ENCODE measurements at regions not wholly inside any gene's neighbourhood (a gene's known extent, or its start where the extent isn't known, plus 50 kb on each side); places are given as distances from the start of the nearest gene placed in this dataset.

DNA sequence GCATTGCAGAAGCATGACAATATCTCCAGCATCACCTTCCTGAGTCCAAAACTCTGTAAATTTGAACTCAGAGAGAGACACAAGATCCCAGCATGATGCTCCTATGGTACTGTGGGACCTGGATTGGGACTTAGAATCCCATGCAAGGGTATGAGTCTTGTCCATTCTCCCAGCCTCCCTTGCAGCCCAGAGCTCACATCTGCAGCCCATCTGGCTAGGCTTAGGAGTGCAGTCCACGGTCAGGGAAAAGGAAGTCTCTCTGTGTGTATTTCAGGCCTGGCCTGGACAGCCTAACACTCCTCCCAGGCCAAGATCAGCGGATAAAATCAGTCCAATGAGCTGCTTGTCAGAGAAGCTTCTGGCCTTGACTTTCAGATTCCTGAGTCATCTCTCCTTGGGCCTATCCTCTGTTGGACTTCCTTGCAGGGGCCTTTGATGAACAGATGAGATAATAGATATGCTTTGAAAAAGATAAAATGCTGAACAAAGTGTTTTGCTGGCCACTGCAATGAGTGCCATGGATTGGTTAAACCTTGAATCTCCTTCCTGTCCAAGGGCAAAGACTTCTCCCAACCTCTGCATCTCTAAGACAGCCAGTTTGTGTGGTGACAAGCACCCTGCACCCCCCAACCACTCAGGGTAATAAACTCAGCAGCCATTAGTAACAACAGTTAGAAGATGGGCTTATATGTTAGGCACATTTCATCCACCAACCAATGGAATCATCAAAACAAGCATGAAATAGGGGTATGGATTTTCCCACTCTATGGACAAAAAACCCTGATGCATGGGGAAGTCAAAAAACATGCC lies 412.8 kb upstream of the TBX3 start:
- DNase-seq = no peak

DNA sequence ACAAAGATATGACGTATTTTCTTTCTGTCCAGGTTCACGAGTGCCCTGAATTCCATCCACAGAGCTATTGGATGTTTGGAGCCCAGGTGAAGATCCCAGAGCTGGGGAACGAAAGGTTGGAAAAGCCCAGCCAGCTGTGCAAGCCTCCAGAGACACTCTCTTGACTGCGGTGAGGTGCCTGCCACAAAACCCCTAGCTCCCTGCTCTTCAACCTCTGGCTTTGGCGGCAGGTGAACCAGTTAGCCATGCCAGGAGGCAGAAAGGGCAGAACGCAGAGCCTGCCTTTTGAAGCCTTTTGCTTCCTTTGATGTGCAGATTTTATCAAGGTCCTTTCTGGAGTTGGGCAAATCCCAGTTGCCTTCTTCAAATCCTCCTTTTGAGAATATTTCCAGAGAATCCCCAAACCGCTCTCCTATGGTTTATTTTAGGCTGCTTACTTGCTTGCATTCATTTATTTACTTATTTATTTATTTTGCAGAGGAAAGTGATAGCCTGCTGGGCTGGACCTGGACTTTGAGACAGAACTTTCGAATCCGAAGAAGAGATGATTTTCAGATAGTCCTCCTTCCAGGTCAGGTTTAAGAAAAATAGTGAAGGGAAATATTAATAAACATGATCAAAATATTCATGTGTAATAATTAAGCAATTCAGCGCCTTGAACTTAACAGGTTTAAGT lies 411.2 kb upstream of the TBX3 start:
- DNase-seq = no peak

DNA sequence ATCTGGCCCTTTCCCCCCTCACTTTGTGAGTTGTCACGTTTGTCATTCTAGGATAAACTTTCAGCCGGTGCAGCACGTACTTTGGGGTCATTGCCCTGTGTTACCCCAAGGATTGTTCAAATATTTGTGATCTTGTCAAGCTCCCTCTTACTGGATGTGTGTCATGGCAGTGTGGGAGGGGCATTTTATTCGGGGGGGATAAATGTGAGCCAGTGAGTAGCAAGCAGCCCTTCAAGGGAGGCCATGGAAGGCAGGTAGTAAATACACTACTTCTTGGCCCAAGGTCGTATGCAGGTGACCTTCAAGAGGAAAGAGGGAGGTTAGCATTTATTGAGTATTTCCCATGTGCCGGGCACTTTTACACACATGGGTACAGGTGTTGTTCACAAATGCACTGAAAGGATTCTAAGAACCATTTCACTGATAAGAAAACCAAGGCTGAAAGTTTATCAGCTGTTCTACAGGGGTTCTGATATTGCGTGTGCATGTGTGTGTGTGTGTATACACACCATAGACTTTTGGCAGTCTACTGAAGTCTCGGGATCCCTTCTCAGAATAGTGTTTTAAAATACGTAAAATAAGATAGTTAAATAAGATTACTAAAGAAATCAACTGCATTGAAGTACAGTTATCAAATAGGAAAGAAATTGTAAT lies 410.3 kb upstream of the TBX3 start:
- DNase-seq = no peak

DNA sequence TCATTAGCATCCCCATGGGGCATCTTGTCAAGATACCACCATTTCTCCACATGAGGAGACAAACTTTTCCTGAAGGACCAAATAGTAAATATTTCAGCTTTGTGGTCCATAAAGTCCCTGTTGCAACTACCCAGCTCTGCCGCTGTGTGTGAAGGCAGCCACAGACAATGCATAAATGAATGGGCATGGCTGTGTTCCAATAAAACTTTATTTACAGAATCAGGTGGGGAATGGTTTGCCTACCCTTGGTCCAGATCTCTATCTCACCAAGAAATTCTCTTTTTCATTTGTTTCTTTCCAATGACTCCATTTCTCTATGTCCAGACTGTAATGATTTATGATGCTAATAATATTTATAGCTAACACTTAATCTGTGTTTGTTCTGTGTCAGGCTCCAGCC lies 409.3 kb upstream of the TBX3 start:
- no peak for DNase-seq

DNA sequence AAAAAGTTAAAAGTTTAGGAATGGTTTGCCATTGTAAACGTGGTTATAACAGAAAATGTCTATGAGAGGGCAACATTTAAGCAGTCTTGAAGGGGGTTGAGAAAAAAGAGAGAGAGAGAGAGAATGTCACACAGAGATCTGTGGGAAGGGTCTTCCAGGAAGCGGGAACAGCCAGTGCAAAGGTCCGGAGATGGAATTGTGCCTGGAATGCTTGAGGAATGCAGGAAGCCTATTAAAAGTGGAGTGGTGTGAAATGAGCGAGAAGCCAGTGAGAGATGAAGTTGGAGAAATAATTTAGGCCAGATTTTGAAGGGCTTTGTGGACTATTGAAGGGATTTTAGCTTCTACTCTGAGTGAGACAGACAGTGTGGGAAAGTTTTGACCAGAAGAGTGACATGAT lies 406.8 kb upstream of the TBX3 start:
- DNase-seq = no peak

DNA sequence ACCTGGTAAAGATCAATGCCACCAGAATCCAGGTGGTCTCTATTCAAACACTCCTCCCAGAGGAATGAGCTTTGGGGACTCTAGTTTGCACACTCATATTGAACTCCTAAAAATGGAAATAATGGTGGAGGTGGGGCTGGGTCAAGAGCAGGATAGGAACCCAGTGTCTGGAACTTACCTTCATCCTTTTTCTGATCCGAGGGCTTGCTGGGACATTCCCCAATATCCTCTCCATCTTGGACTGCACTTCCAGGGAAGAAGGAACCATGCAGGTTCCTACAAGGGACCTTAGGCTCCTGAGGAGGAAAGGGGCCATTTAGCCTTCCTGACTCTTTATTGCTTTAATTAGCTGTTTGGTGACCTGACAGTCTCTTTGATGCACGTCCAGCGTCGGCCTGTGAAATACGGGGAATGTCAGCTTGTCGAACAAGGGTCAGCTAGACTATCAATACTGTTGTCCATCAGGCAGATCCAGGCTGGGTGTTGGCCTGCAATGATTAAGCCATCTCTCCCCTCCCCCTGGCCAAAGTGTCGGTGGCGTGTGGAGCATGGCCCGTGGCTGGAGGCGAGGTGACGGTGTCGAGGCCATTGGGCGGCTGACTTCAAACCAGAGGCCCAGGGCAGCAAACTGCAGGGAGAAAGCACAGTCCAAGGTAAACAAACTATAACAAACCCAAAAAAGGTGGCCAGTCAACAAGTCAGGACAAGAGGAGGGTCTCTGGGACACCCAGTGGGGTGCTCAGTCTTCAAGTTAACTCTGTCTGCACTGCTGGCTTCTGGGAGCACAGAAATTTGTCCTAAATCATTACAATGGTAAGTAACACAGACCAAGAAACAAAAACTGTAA lies 405.2 kb upstream of the TBX3 start:
- no peak for DNase-seq

DNA sequence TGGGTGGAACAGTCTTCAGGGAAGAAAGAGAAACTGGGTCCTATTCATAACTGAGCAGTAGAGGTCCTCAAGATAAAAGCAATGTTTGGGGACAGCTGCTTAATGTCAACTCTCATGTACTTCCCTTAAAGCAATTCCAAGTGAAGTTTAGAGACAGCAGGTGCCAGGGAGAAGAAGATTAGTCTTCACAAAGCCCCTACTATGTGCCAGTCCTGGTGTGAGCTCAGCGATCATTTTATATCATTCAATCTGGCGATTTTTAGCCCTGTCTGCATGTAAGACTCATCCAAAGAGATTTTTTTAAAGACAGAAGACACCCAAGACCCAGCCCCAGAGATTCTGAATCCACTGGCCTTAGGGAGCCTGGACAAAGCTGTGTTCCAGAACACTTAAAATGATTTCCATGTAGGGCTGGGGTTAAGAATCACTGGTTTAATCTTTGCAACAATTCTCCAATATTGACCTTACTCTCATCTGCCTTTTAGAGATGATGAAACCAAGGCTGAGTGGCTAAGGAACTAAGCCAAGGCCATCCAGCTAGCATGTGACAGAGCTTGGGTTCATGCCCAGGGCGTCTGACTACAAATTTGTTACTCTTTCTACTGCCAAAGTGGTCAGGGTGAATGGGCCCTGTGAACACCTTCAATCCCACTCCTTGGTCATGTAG lies 404.5 kb upstream of the TBX3 start:
- DNase-seq = no peak

DNA sequence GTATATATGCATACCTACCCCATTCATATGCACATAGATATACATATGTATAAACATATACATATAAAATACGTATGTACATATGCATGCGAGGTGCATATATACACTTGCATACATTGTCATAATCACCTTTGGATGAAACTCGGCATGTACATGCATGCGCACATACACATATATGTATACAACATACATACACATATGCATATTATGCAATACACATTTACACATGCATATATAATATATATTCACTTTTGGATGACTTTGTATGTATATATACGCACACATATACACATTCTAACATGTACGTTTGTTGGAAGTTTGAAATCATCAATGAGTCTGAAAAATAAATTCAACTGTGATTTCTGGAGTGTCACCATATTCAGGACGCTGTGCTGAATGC lies 401.6 kb upstream of the TBX3 start:
- DNase-seq = no peak

DNA sequence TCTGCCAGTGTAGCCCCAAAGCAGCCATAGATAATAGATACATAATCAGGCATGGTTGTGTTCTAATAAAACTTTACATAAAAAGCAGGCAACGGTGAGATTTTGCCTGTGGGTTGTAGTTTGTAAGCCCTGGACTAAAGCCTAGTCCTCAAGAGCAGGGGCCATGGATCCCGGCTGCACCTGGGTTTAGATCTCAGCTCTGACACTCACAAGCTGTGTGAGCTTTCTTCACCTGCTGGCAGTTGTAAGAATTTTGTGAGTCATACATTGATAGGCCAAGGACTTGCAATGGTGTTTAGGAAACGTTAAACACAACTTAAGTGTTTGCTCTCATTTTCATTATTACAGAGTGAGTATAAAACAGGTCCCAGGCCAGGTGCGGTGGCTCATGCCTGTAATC lies 395.8 kb upstream of the TBX3 start:
- no peak for DNase-seq

DNA sequence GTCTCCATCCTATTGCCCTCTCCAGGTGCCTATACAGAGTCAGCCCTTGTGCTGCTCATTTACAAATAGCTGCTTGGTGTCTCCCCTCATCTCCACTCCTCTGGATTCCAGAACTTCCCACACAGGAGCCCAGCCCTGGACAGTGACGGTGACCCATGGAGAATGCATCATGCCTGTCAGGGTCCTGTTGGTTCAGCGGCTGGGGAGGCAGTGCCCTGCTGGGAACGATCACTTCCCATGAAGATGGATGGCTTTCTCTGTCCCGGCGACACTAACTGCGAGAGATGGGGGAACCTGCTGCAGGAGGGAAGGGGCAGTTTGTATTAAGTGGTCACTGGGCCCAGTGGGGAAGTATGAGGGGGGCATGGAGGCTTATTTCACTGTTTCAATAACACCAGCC lies 395.0 kb upstream of the TBX3 start:
- DNase-seq = no peak

DNA sequence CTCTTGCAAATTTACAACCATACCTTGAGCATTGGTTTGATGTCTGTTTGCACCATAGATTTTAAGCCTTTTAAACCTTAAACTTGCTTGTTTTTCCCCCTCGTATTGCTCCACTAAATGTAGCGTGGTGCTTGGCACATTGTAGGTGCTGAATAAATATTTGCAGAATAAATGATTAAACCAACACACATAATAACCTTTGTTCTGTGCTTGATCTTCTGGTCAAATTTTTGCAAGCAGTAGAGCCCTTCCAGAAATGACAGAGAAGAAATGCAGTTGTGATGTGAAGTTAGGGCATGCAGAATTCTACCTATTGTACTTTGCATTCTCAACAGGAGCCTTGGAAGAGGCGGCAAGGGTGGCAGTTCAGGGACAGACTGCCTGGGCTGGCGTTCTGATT lies 394.4 kb upstream of the TBX3 start:
- DNase-seq = no peak

DNA sequence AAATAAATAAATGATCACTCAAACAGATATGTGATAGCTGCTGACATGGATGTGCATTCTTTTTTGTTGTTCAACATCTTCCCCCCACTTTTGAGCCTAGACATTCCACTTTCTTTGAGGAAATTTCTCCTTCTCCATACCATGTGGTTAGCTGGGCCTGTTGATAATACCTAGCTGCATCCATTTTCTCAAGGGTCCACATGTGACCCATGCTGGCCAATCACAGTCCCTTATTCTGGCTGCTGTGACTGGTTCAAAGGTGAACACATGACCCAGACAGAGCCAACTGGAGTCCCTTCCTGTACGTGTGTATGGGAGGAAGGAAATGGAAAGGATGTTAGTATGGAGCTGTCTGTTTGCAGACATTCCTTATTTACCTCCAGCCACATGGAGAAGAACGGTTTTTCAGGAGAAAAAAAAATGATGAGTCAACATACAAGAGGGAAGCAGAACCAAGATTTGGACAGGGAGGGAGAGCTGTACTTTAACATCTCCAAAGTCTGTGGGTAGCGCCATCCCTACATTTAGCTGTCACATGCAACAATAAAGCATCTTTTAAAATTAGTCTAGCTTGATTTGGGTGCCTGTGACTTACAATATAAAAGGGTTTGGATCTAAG lies 391.7 kb upstream of the TBX3 start:
- no peak for DNase-seq

DNA sequence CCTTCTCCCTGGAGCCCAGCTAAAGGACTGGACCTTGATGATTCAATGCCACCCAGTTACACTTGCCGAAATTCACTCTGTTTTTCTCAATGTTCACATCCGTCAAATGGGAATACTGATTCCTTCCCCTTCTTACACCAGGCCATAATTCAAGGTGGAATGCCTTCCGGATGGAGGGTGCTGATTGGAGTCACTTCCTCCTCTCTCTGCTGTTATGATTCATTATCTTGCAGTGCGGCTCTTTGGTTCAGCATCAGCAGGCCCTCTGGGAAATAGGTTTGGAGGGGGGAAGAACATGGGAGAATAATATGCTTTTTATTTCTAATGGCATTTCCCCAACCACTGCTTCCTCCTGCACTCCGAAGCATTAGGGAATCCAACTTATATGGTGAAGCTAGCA lies 390.6 kb upstream of the TBX3 start:
- DNase-seq = no peak

DNA sequence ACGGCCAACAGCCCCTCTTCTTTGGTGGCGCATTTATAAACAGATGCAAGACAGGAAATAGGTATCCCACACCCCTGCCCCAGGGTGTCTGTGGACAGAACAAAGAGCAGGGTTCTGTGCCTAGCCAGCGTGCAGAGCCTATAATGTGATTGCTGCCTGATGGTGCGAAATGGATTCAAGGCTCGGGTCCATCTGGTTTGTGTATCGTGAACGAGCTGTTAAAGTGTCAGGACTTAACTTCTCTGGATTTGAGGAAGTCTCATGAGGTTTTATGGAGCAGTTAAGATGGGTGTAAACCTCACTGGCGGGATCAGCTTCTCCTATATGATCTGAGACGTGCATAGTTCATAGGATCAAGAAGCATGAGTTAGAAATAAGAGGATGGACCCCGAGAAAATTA lies 388.7 kb upstream of the TBX3 start:
- DNase-seq = no peak

DNA sequence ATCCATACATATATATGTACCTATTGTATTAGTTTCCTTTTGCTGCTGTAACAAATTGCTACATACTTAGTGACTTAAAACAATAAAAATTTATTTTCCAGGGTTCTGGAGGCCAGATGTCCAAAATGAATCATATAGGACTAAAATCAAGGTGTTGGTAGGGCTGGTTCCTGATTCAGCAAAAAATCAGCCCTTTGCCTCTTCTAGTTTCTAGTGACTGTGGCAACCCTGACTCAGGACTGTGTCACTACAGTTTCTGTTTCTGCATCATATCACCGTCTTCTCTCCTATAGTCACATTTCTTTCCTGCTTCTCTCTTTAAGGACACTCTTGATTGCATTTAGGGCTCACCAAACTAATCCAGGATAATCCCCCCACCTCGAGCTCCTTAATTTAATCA lies 386.3 kb upstream of the TBX3 start:
- DNase-seq = no peak

DNA sequence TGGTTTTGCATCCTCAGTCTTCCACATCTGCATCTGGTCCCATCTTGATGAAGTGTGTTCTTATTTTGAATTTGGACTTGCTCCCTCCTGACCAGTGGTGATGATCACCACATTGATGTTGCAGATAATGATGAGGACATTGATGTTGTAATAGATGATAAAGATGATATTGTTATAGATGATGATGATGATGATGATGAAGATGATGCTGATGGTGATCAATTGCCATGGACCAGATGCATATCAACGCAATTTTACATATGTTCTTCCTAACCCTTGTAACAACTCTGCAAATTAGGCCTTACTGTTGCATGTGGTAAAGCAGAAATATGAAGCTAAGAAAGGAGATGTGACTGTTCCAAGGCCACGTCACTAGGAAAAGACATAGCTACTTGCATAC lies 380.3 kb upstream of the TBX3 start:
- DNase-seq = no peak

DNA sequence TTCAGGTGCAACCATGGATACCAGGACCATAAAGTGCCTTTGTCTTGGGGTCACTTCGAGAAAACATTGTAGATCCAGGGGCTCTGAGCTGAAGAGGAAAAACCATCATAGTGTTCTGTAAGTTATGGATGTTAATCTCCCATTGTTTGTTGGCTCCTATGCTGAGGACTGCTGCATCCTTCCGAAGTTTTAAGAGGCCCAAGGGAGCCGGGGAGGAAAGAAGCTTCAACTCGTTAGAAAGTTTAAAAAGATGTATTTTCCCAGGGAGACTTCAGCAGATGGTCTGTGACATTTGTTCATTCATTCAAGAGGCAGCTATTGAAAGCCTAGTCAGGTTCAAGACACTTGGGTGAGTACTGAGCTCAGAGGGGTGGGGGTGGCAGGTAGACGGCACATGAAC lies 378.8 kb upstream of the TBX3 start:
- DNase-seq = no peak

DNA sequence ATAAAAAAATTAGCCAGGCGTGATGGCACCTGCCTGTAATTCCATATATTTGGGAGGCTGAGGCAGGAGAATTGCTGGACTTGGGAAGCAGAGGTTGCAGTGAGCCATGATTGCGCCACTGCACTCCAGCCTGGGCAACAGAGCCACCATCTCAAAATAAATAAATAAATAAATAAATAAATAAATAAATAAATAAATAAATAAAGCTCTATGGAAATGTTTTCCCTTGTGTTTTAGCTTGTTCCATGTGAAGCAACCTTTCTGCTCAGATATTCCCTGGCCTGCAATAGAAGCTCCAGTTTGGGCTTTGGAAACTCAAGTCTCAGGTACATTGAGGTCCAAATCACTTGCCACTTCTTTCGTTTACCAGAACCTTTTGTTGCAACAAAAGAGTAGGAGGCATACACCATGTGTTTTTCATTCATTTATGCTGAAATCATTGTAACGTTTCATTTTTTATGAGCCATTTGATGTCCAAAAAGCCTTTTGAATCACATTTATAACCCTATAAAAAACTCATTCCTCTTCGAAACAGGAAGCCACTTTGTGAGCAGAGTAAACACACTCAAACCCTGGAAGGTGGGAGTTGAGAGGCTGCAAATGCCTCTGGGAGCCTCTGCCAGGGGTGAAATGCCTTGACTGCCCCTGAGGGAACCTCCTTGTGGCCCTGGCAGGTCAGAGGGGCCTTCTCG lies 376.6 kb upstream of the TBX3 start:
- no peak for DNase-seq

DNA sequence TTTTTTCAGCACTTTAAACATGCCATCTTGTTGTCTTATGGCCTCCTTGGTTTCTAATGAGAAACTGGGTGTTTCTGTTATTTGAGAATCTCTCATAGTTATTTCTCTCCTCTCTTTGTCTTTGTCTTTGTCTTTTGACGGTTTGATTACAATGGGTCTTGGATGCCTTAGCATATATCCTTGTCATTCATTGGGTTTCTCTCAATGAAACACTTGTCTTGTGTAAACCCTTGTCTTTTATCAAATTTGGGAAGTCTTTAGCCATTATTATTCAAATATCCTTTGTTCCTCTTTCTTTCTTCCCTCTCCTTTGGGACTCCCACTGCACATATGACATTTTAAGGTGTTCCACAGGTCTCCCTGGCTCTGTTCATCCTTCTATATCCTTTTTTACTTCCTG lies 373.5 kb upstream of the TBX3 start:
- no peak for DNase-seq

DNA sequence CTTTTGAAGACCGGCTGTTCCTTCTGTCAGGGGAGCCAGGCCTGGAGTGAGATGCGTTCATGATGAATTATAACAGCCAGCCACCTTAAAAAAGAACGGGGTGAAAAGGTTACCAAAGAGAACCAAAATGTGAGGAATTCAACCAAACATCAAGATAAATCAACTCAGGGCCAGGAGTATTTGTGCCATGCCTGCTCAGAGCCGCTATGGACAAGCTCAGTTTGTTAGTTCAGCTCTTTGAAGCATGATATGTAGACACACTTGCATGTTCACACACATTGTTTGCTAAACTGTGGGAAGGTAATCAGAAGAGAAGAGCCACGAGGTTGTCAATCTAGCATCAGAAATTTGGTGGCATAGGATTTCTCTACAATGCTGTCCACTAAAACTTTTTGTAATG lies 367.4 kb upstream of the TBX3 start:
- DNase-seq = no peak

DNA sequence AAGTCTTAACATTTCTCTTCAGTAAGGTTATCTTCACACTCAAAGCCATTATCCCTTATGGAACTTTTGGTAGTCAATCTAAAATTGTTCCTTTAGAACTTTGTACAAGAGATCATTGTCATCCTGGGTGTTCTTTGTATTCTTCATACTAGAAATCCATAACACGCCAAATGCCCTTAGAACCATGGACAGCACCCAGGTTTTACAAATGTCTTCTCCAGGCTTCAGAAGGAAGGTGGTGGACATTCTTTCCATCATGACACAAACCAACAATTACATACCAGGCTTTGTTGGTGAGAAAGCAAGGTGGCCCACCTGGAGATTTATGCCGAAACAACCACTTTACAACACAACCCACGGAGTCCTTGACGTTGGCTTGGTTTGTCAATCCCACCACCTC lies 365.6 kb upstream of the TBX3 start:
- no peak for DNase-seq

DNA sequence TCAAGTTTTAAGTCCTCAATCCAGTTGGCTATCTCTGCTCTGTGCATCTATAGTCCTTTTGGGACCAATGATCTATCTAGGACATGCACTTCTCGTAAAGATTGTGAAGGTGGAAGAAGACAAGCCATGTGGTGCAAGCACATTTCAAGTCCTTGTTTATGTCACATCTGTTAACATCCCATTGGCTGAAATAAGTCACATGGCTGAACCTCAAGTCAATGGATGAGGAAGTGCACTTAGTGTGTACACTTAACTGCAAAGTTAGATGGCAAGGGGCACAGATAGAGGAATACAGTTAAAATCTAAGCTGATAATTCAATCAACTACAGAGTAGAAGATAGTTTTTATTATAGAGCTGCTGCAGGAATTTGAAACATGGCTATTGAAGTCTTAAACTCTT lies 362.8 kb upstream of the TBX3 start:
- no peak for DNase-seq
